ENCODE measurements at regions not wholly inside any gene's neighbourhood (a gene's known extent, or its start where the extent isn't known, plus 50 kb on each side); places are given as distances from the start of the nearest gene placed in this dataset.
A peak's percentile ranks its signal among the peaks of the same experiment; 100 is the strongest.

DNA sequence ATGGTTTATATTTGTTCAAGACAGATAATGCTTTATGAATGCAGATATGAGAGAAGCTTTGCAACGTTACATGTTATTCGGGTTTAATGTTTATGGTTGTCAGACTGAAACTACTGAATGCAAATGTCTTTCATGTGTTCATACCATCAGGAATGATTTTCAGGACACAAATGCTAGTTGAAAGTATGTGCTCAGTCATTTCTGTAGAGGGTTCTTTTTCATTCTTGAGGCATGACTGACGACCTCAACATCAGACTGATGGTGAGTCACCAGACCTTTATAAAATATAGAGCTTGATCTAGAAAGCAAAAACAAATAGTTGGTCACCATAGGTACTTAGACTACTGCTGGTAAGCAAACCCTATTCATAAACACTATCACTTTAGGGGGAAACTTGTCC, 287.3 kb upstream of the NUDT12 start:
- intact Hi-C loops (cut with micrococcal nuclease) = no loop called here
- no peak overlapping the region for H2AK9ac ChIP-seq (replicated peaks; ENCODE audit: low read depth, low read length, poor library complexity)
- in situ Hi-C loops (cut with MboI; ENCODE audit: low sequenced_read_pairs) = no loop called here
- no peaks in the 10 kb centered on the region for H3K4me1 ChIP-seq (ENCODE audit: control insufficient read depth, insufficient read depth, low read length)
- no peaks in the 10 kb centered on the region for H3K79me1 ChIP-seq (ENCODE audit: low read depth in 1 of 2, low read length in 2 of 2)
- H3K27ac ChIP-seq (ENCODE audit: insufficient read depth, low read length) = no peak overlapping the region
- H4K91ac ChIP-seq (ENCODE audit: insufficient read depth, low read depth, low read length) = no peak overlapping the region
- no CpG with 5 or more reads among the region's 3 CpGs for WGBS, 2 experiments (ENCODE audit: extremely low coverage in 2 of 2, insufficient read length in 1 of 2)
- POLR2A ChIA-PET (ENCODE audit: unreplicated experiment) = no interaction called here
- no peak overlapping the region for H2BK5ac ChIP-seq (ENCODE audit: low read depth, low read length, poor library complexity, severe bottlenecking)
- CTCF ChIA-PET = no interaction called here
- H3K27me3 ChIP-seq (ENCODE audit: control insufficient read depth, insufficient read depth, low read length) = no peaks in the 10 kb centered on the region
- H3K23ac ChIP-seq (ENCODE audit: low read depth, low read length) = no peak overlapping the region
- no peak overlapping the region for H2AFZ ChIP-seq (replicated peaks; ENCODE audit: low read length, poor library complexity)
- H3K4me2 ChIP-seq (ENCODE audit: low read depth, low read length) = peak overlapping the region; percentile 59
- H3K18ac ChIP-seq (ENCODE audit: low read depth, low read length) = no peak overlapping the region
- no peak overlapping the region for H3K4me3 ChIP-seq (ENCODE audit: insufficient read depth, low read depth, low read length)
- H3K9me1 ChIP-seq (ENCODE audit: insufficient read depth, low read length) = no peaks in the 10 kb centered on the region
- DNase-seq (peak; percentile 91), ATAC-seq (ENCODE audit: low read depth) (peak; percentile 79)
- BruUV-seq (replicated peaks) = no TSS peak
- no peaks in the 10 kb centered on the region for H3K9me3 ChIP-seq (ENCODE audit: control insufficient read depth, insufficient read depth, low read length)
- H4K20me1 ChIP-seq (ENCODE audit: insufficient read depth, low read length) = no peaks in the 10 kb centered on the region
- dilution Hi-C loops (cut with HindIII; ENCODE audit: low sequenced_read_pairs, unreplicated experiment) = no loop called here
- H3K14ac ChIP-seq (replicated peaks; ENCODE audit: low read depth, low read length) = no peak overlapping the region
- no peak overlapping the region for H4K5ac ChIP-seq (ENCODE audit: low read depth, low read length)
- no peak overlapping the region for H4K8ac ChIP-seq (ENCODE audit: low read depth in 2 of 2, low read length in 2 of 2)
- H3K4ac ChIP-seq (ENCODE audit: low read depth, low read length) = no peak overlapping the region
- H2BK20ac ChIP-seq (ENCODE audit: low read depth, low read length) = no peak overlapping the region
- H3K9ac ChIP-seq (ENCODE audit: low read depth, low read length) = no peak overlapping the region
- H2BK120ac ChIP-seq (ENCODE audit: low read depth, low read length) = no peak overlapping the region
- H2AK5ac ChIP-seq (ENCODE audit: low read depth, low read length) = no peak overlapping the region
- no peaks in the 10 kb centered on the region for H3K36me3 ChIP-seq (ENCODE audit: control insufficient read depth, insufficient read depth, low read length)
- TF ChIP-seq MXI1 (IDR thresholded peaks at IDR 0.05; ENCODE audit: borderline replicate concordance, low read depth, low read length) (no peak), BHLHE40 (IDR thresholded peaks at IDR 0.05; ENCODE audit: low read depth, low read length) (peak; percentile 14; the same call in 1 of the 2 replicates), CHD1 (IDR thresholded peaks at IDR 0.05; ENCODE audit: low read depth, low read length) (no peak), CEBPB (IDR thresholded peaks at IDR 0.05; ENCODE audit: low read depth, low read length) (no peak), RCOR1 (IDR thresholded peaks at IDR 0.05; ENCODE audit: insufficient replicate concordance, low read length) (peak; percentile 40), FOS (IDR thresholded peaks at IDR 0.05; ENCODE audit: low read depth, low read length) (peak; percentile 75), MAFK (IDR thresholded peaks at IDR 0.05; ENCODE audit: low read depth, low read length) (0 out of 2 replicates have a peak, but pooled peaks have one; percentile 23), NFE2L2 (IDR thresholded peaks at IDR 0.05; ENCODE audit: low read depth, low read length) (peak; percentile 46; the same call in 1 of the 2 replicates), SMC3 (IDR thresholded peaks at IDR 0.05; ENCODE audit: low read depth, low read length) (no peak)
- TF ChIP-seq, protein P1, sequence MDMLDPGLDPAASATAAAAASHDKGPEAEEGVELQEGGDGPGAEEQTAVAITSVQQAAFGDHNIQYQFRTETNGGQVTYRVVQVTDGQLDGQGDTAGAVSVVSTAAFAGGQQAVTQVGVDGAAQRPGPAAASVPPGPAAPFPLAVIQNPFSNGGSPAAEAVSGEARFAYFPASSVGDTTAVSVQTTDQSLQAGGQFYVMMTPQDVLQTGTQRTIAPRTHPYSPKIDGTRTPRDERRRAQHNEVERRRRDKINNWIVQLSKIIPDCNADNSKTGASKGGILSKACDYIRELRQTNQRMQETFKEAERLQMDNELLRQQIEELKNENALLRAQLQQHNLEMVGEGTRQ (IDR thresholded peaks at IDR 0.05; ENCODE audit: low read depth, low read length) = no peak
- TF ChIP-seq, protein P2, sequence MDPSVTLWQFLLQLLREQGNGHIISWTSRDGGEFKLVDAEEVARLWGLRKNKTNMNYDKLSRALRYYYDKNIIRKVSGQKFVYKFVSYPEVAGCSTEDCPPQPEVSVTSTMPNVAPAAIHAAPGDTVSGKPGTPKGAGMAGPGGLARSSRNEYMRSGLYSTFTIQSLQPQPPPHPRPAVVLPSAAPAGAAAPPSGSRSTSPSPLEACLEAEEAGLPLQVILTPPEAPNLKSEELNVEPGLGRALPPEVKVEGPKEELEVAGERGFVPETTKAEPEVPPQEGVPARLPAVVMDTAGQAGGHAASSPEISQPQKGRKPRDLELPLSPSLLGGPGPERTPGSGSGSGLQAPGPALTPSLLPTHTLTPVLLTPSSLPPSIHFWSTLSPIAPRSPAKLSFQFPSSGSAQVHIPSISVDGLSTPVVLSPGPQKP (IDR thresholded peaks at IDR 0.05; ENCODE audit: borderline replicate concordance, low read depth, low read length) = no peak
- H2BK15ac ChIP-seq (ENCODE audit: low read depth, low read length) = no peak overlapping the region
- no peak overlapping the region for H3K56ac ChIP-seq (ENCODE audit: extremely low read depth, insufficient read depth, low read length)

All from IMR-90 (cell line).